Mucosa of descending colon (tissue), 3 donors: ENCODE measurements at regions not wholly inside any gene's neighbourhood (a gene's known extent, or its start where the extent isn't known, plus 50 kb on each side); places are given as distances from the start of the nearest gene placed in this dataset.

Experiments used
- ATAC-seq: fragments of 200-7000 bp; cut with Tn5 transposase; one replicate; pipeline ENCODE4 v1.9.1; 2020; ENCODE audit warnings: mild to moderate bottlenecking, moderate library complexity
- DNase-seq, 3 donors: peaks; one replicate each; pipeline ENCODE4 v3.0.0-alpha.2; 2020
- H3K36me3 ChIP-seq: fragments of 200-600 bp; one replicate; pipeline ENCODE4 v1.8.0; 2021; ENCODE audit warnings: low read depth, mild to moderate bottlenecking
- H3K4me1 ChIP-seq: fragments of 200-600 bp; one replicate; pipeline ENCODE4 v1.8.0; 2021; ENCODE audit warnings: low read depth, mild to moderate bottlenecking
- H3K4me3 ChIP-seq: fragments of 200-600 bp; one replicate; pipeline ENCODE4 v1.8.0; 2021; ENCODE audit warnings: mild to moderate bottlenecking
- H3K9me3 ChIP-seq: fragments of 200-600 bp; one replicate; pipeline ENCODE4 v1.8.0; 2021; ENCODE audit warnings: mild to moderate bottlenecking
- intact Hi-C, 2 donors: fragments of 100-400 bp; cut with DNase I in 1 of 2; cut with micrococcal nuclease in 1 of 2; formaldehyde crosslinking; loops; one replicate each; pipeline versions ENCODE4 v1.11.0 to v1.11.1; 2022; cut with DNase I, micrococcal nuclease
- TF ChIP-seq, protein P1 (sequence below): fragments of 200-600 bp; IDR thresholded peaks from one replicate; pipeline ENCODE4 v1.8.0; 2022; ENCODE audit warnings: antibody characterized with exemption, mild to moderate bottlenecking
- donor health status: DM: no; HTN: no; CAD: no; lungs with moderate emphysema.
- donor health status: DM: no; HTN: no; CAD: no.
- donor health status: DM: no; HTN: yes; CAD: no.

GRCh38 chr5:121793791-121794190, 57.9 kb upstream of the FTMT start:
- DNase-seq (no peak), ATAC-seq (no peak)
- TF ChIP-seq, protein P1, sequence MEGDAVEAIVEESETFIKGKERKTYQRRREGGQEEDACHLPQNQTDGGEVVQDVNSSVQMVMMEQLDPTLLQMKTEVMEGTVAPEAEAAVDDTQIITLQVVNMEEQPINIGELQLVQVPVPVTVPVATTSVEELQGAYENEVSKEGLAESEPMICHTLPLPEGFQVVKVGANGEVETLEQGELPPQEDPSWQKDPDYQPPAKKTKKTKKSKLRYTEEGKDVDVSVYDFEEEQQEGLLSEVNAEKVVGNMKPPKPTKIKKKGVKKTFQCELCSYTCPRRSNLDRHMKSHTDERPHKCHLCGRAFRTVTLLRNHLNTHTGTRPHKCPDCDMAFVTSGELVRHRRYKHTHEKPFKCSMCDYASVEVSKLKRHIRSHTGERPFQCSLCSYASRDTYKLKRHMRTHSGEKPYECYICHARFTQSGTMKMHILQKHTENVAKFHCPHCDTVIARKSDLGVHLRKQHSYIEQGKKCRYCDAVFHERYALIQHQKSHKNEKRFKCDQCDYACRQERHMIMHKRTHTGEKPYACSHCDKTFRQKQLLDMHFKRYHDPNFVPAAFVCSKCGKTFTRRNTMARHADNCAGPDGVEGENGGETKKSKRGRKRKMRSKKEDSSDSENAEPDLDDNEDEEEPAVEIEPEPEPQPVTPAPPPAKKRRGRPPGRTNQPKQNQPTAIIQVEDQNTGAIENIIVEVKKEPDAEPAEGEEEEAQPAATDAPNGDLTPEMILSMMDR, result no peak
- no peaks in the 10 kb centered on the region for H3K9me3 ChIP-seq
- no peaks in the 10 kb centered on the region for H3K4me1 ChIP-seq
- H3K36me3 ChIP-seq, result no peaks in the 10 kb centered on the region
- intact Hi-C loops, result no loop called here
- no peak overlapping the region for H3K4me3 ChIP-seq

- no peaks in the 10 kb centered on the region for H3K4me1 ChIP-seq
- no peaks in the 10 kb centered on the region for H3K9me3 ChIP-seq
- H3K4me3 ChIP-seq, result no peak overlapping the region
- TF ChIP-seq, protein P1, result no peak
- H3K36me3 ChIP-seq, result no peaks in the 10 kb centered on the region
- DNase-seq (no peak), ATAC-seq (no peak)
- intact Hi-C loops, result no loop called here
Measured at GRCh38 chr5:121795511-121795910, 56.2 kb upstream of the FTMT start.

GRCh38 chr5:121797681-121798518, 53.8 kb upstream of the FTMT start:
- DNase-seq (no peak), ATAC-seq (peak; percentile 73)
- Histone ChIP-seq H3K36me3 (no peaks in the 10 kb centered on the region), H3K9me3 (no peaks in the 10 kb centered on the region), H3K4me3 (no peak overlapping the region), H3K4me1 (no peaks in the 10 kb centered on the region)
- TF ChIP-seq, protein P1, result no peak
- intact Hi-C loops, result no loop called here
